Rectal smooth muscle tissue (tissue), 1 donor: ENCODE measurements at regions not wholly inside any gene's neighbourhood (a gene's known extent, or its start where the extent isn't known, plus 50 kb on each side); places are given as distances from the start of the nearest gene placed in this dataset.

Source experiments
- H3K27ac ChIP-seq: one replicate; pipeline ENCODE4 v1.7.0; 2013; ENCODE audit warnings: low read depth, low read length, inconsistent platforms
- H3K27me3 ChIP-seq: one replicate; pipeline ENCODE4 v1.7.0; 2013; ENCODE audit warnings: low read length; ENCODE audit not compliant: control insufficient read depth, insufficient read depth
- H3K36me3 ChIP-seq: one replicate; pipeline ENCODE4 v1.7.0; 2013; ENCODE audit warnings: low read length; ENCODE audit not compliant: control insufficient read depth, insufficient read depth
- H3K4me1 ChIP-seq: one replicate; pipeline ENCODE4 v1.7.0; 2013; ENCODE audit warnings: low read length; ENCODE audit not compliant: control insufficient read depth, insufficient read depth
- H3K4me3 ChIP-seq: one replicate; pipeline ENCODE4 v1.7.0; 2013; ENCODE audit warnings: low read length
- H3K9ac ChIP-seq: one replicate; pipeline ENCODE4 v1.7.0; 2013; ENCODE audit warnings: low read length

GRCh38 chr4:32163125-32163524, 1443.0 kb downstream of the PCDH7 start:
- Histone ChIP-seq H3K27ac (no peak overlapping the region), H3K4me1 (no peaks in the 10 kb centered on the region), H3K36me3 (no peaks in the 10 kb centered on the region), H3K9ac (no peak overlapping the region), H3K27me3 (no peaks in the 10 kb centered on the region), H3K4me3 (no peak overlapping the region)

DNA sequence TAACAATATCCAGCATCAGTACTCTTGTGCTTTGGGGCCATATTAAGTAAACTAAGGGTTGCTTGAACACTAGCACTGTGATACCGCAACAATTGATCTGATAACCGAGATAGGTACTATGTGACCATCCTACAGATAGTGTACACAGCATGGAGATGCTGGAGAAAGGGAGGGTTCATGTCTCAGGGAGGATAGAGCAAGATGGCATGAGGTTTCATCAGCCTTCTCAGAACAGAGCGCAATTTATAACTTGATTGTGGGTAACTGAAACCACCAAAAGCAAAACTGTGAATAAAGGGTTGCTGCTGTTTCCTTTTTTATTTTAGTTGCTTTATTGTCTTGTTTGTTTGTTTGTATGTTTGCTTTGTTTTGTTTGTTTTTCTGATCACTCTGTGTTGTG, 1449.7 kb downstream of the PCDH7 start:
- Histone ChIP-seq H3K36me3 (no peaks in the 10 kb centered on the region), H3K4me1 (no peaks in the 10 kb centered on the region), H3K27me3 (no peaks in the 10 kb centered on the region), H3K27ac (no peak overlapping the region), H3K4me3 (no peak overlapping the region), H3K9ac (no peak overlapping the region)

GRCh38 chr4:32172086-32172485, 1451.9 kb downstream of the PCDH7 start:
- H3K27ac ChIP-seq = no peak overlapping the region

GRCh38 chr4:32172761-32173160, 1452.6 kb downstream of the PCDH7 start:
- Histone ChIP-seq H3K36me3 (no peaks in the 10 kb centered on the region), H3K4me3 (no peak overlapping the region)

More at GRCh38 chr4:32172086-32172485, 1451.9 kb downstream of the PCDH7 start:
- Histone ChIP-seq H3K4me3 (no peak overlapping the region), H3K4me1 (no peaks in the 10 kb centered on the region), H3K9ac (no peak overlapping the region), H3K36me3 (no peaks in the 10 kb centered on the region), H3K27me3 (no peaks in the 10 kb centered on the region)

GRCh38 chr4:32180086-32180485, 1459.9 kb downstream of the PCDH7 start:
- H3K36me3 ChIP-seq = no peaks in the 10 kb centered on the region
- no peak overlapping the region for H3K9ac ChIP-seq
- H3K27me3 ChIP-seq = no peaks in the 10 kb centered on the region
- H3K4me1 ChIP-seq = no peaks in the 10 kb centered on the region
- H3K4me3 ChIP-seq = no peak overlapping the region
- H3K27ac ChIP-seq = no peak overlapping the region

More at GRCh38 chr4:32172761-32173160, 1452.6 kb downstream of the PCDH7 start:
- Histone ChIP-seq H3K4me1 (no peaks in the 10 kb centered on the region), H3K9ac (no peak overlapping the region), H3K27ac (no peak overlapping the region), H3K27me3 (no peaks in the 10 kb centered on the region)

DNA sequence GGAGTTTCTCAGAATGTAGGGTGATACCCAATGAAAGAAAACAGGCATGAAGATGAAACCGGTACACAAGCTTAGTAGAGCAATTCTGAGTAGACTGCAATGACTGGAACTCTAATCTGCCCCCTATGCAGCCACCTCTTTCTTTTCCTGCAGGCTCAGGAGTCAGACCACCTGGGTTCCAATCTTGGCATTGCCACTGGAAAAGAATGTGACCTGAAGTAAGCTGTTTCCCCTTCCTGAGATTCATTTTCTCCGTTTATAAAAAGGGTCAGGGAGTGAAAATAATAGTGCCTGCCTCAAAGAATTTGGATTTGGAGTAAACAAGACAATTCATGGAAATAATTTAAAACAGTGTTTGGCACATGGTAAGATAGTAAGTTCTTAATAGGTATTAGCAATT, 1464.0 kb downstream of the PCDH7 start:
- Histone ChIP-seq H3K27ac (no peak overlapping the region), H3K36me3 (no peaks in the 10 kb centered on the region), H3K4me3 (no peak overlapping the region), H3K4me1 (no peaks in the 10 kb centered on the region), H3K27me3 (no peaks in the 10 kb centered on the region), H3K9ac (no peak overlapping the region)

DNA sequence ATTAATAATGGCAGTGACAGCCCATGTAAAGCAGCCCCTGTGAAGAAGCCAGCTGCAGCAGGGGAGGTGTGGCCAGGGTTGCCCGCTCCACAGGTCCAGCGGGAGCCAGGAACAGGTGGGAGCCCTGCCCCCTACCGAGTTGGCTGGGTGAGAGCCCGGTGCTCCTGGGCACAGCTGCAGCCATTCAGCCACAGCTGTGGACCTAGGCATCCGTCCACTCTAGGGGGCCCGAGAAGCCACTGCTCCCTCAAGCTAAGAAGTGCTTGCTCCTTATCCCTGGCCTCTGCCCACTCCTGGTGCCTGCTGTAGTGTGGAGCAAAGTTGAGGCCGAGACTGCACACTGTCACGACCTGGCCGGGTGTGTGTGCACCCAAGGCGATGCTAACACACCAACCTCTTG, 1469.0 kb downstream of the PCDH7 start:
- H3K4me1 ChIP-seq = no peaks in the 10 kb centered on the region
- no peak overlapping the region for H3K4me3 ChIP-seq
- no peak overlapping the region for H3K9ac ChIP-seq
- no peak overlapping the region for H3K27ac ChIP-seq
- no peaks in the 10 kb centered on the region for H3K36me3 ChIP-seq
- H3K27me3 ChIP-seq = no peaks in the 10 kb centered on the region

DNA sequence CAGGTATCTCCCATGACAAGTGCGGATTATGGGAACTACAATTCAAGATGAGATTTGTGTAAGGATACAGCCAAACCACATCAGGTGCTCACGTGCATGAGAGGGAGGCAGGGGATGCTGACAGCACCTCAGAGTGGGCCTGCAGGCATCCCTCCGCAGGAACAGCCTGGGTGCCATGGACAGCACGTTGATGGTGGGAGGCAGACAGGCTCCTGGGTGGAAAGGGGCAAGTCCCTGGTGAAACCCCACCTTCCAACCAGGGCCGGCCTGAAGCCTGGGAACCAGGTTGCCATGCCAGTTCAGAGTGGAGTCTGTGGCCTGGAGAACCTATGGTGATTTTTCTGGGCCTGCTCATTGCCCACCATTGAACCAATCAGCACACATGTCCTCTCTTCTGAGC, 1469.6 kb downstream of the PCDH7 start:
- Histone ChIP-seq H3K27me3 (no peaks in the 10 kb centered on the region), H3K9ac (no peak overlapping the region), H3K4me1 (no peaks in the 10 kb centered on the region)

DNA sequence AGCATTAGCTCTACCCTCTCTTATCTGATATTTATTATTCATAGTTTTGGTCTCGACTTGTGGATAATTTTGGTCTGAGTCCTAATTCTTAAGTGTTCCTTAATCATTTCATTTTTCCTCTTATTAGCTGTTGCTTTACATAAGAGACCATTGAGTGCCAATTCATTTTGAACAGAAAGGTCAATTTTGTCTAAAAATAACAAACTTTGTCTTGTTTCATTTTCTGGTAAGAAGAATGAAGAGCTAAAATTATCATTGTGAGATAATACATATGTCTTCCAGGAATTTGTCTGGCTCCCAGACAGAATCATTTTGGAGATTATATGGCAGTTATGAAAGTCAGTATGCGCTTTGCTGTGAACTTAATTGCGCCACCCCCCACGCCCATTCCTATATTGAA, 1471.8 kb downstream of the PCDH7 start:
- H3K4me1 ChIP-seq = no peaks in the 10 kb centered on the region
- no peaks in the 10 kb centered on the region for H3K27me3 ChIP-seq
- no peak overlapping the region for H3K4me3 ChIP-seq
- no peak overlapping the region for H3K27ac ChIP-seq
- H3K36me3 ChIP-seq = no peaks in the 10 kb centered on the region
- H3K9ac ChIP-seq = no peak overlapping the region

More for the DNA sequence above, 1469.6 kb downstream of the PCDH7 start:
- Histone ChIP-seq H3K4me3 (no peak overlapping the region), H3K27ac (no peak overlapping the region), H3K36me3 (no peaks in the 10 kb centered on the region)

DNA sequence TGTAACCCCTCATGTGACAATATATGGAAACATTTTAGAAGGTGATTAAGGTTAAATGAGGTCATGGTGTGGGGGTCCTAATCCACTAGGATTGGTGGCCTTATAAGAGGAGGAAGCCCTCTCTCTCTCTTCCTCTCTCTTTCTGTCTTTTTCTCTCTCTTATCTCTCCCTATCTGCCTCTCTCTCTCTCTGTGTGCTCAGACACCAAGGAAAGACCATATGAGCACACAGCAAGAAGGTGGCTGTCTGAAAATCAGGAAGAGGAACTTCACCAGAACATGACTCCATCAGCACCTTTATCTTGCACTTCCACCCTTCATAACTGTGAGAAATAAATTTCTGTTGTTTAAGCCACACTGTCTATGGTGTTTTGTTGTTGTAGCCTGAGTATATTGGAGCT, 1472.2 kb downstream of the PCDH7 start:
- Histone ChIP-seq H3K9ac (no peak overlapping the region), H3K36me3 (no peaks in the 10 kb centered on the region)

GRCh38 chr4:32192991-32193390, 1472.8 kb downstream of the PCDH7 start:
- H3K27ac ChIP-seq = no peak overlapping the region
- H3K4me3 ChIP-seq = no peak overlapping the region
- H3K36me3 ChIP-seq = no peaks in the 10 kb centered on the region
- no peaks in the 10 kb centered on the region for H3K4me1 ChIP-seq
- H3K9ac ChIP-seq = no peak overlapping the region
- no peaks in the 10 kb centered on the region for H3K27me3 ChIP-seq

More for the DNA sequence above, 1472.2 kb downstream of the PCDH7 start:
- Histone ChIP-seq H3K27ac (no peak overlapping the region), H3K4me1 (no peaks in the 10 kb centered on the region), H3K27me3 (no peaks in the 10 kb centered on the region), H3K4me3 (no peak overlapping the region)

- Histone ChIP-seq H3K27ac (no peak overlapping the region), H3K4me3 (no peak overlapping the region), H3K9ac (no peak overlapping the region), H3K4me1 (no peaks in the 10 kb centered on the region), H3K27me3 (no peaks in the 10 kb centered on the region), H3K36me3 (no peaks in the 10 kb centered on the region)
Observed at GRCh38 chr4:32196950-32197688, 1477.0 kb downstream of the PCDH7 start.

GRCh38 chr4:32199639-32200038, 1479.5 kb downstream of the PCDH7 start:
- Histone ChIP-seq H3K9ac (no peak overlapping the region), H3K27me3 (no peaks in the 10 kb centered on the region), H3K4me3 (no peak overlapping the region), H3K36me3 (no peaks in the 10 kb centered on the region), H3K27ac (no peak overlapping the region), H3K4me1 (no peaks in the 10 kb centered on the region)
